ELF-1 (cell line): ENCODE measurements at regions not wholly inside any gene's neighbourhood (a gene's known extent, or its start where the extent isn't known, plus 50 kb on each side); places are given as distances from the start of the nearest gene placed in this dataset.
"Not testable (repeated sequence)": the region's sequence is repeated elsewhere in the genome, so short reads cannot be mapped to it uniquely, and the experiment has no call there.

Experiments used
- DNase-seq: peaks from one replicate; pipeline ENCODE4 v3.0.0-alpha.2; 2016; ENCODE audit warnings: low read depth, low spot score

GRCh38 chr20:47440857-47441773 lies 60.6 kb upstream of the NCOA3 start:
- peak; percentile 64 for DNase-seq

- no peak for DNase-seq
These were observed 59.9 kb upstream of the NCOA3 start for GRCh38 chr20:47441774-47442150.

- DNase-seq = not testable (repeated sequence)
These were observed 58.6 kb upstream of the NCOA3 start for GRCh38 chr20:47443060-47443459.

- DNase-seq = no peak
These were observed 57.1 kb upstream of the NCOA3 start for GRCh38 chr20:47444584-47444983.

GRCh38 chr20:47445291-47445690 lies 56.4 kb upstream of the NCOA3 start:
- no peak for DNase-seq

- not testable (repeated sequence) for DNase-seq
These were observed 54.1 kb upstream of the NCOA3 start for GRCh38 chr20:47447350-47448296.

- DNase-seq = no peak
These were observed 53.3 kb upstream of the NCOA3 start for GRCh38 chr20:47448429-47448828.

- no peak for DNase-seq
These were observed 50.1 kb upstream of the NCOA3 start for GRCh38 chr20:47451602-47451904.
